ENCODE measurements at regions not wholly inside any gene's neighbourhood (a gene's known extent, or its start where the extent isn't known, plus 50 kb on each side); places are given as distances from the start of the nearest gene placed in this dataset.

- ChIA-PET POLR2A (ENCODE audit: unreplicated experiment) (no interaction called here), CTCF (no interaction called here)
Measured at GRCh38 chr5:125898851-125899405, 524.3 kb upstream of the GRAMD2B start.

GRCh38 chr5:125912028-125912427 lies 511.2 kb upstream of the GRAMD2B start:
- Histone ChIP-seq H3F3A (ENCODE audit: low read length, unreplicated experiment) (no peaks in the 10 kb centered on the region), H3K4me2 (ENCODE audit: low read length) (no peak overlapping the region), H3K27ac (ENCODE audit: low read length) (no peak overlapping the region), H3K27me3 (ENCODE audit: low read length) (no peaks in the 10 kb centered on the region), H3K36me3 (ENCODE audit: low read depth, low read length) (no peaks in the 10 kb centered on the region), H4K20me1 (ENCODE audit: low read length) (no peaks in the 10 kb centered on the region), H3K79me2 (ENCODE audit: low read length) (no peaks in the 10 kb centered on the region), H3K4me3 (ENCODE audit: low read length) (no peak overlapping the region), H3K4me1 (ENCODE audit: insufficient read depth, low read length) (no peaks in the 10 kb centered on the region), H3K9me3 (ENCODE audit: low read length) (no peaks in the 10 kb centered on the region), H3K9me2 (replicated peaks; ENCODE audit: low read length) (no peaks in the 10 kb centered on the region), H3K9ac (ENCODE audit: low read length) (no peak overlapping the region), H2AFZ (ENCODE audit: low read length) (no peak overlapping the region)
- DNase-seq: no peak
- TF ChIP-seq CTCF (conservative IDR thresholded peaks at IDR 0.05; ENCODE audit: low read depth, low read length) (no peak), EZH2 (IDR thresholded peaks at IDR 0.05; ENCODE audit: low read length, unreplicated experiment) (no peak), EZH2phosphoT487 (IDR thresholded peaks at IDR 0.05; ENCODE audit: borderline replicate concordance, low read length) (no peak)
- POLR2A ChIA-PET (ENCODE audit: unreplicated experiment): no interaction called here
- no peak for ATAC-seq
- CTCF ChIA-PET: no interaction called here
- intact Hi-C loops (cut with micrococcal nuclease): no loop called here
- no TSS peak for BruUV-seq (replicated peaks)

More at GRCh38 chr5:125898851-125899405, 524.3 kb upstream of the GRAMD2B start:
- TF ChIP-seq CTCF (conservative IDR thresholded peaks at IDR 0.05; ENCODE audit: low read depth, low read length) (no peak), EZH2phosphoT487 (IDR thresholded peaks at IDR 0.05; ENCODE audit: borderline replicate concordance, low read length) (no peak), EZH2 (IDR thresholded peaks at IDR 0.05; ENCODE audit: low read length, unreplicated experiment) (no peak)
- no peak overlapping the region for H2AFZ ChIP-seq (ENCODE audit: low read length)
- ATAC-seq: no peak
- no peaks in the 10 kb centered on the region for H3K36me3 ChIP-seq (ENCODE audit: low read depth, low read length)
- no peak for DNase-seq
- no peaks in the 10 kb centered on the region for H3K9me3 ChIP-seq (ENCODE audit: low read length)
- H3K4me2 ChIP-seq (ENCODE audit: low read length): no peak overlapping the region
- H3K4me1 ChIP-seq (ENCODE audit: insufficient read depth, low read length): no peaks in the 10 kb centered on the region
- H3K9ac ChIP-seq (ENCODE audit: low read length): no peak overlapping the region
- H3K4me3 ChIP-seq (ENCODE audit: low read length): no peak overlapping the region
- no peaks in the 10 kb centered on the region for H4K20me1 ChIP-seq (ENCODE audit: low read length)
- H3K27ac ChIP-seq (ENCODE audit: low read length): no peak overlapping the region
- no peaks in the 10 kb centered on the region for H3K27me3 ChIP-seq (ENCODE audit: low read length)
- intact Hi-C loops (cut with micrococcal nuclease): no loop called here
- no TSS peak for BruUV-seq (replicated peaks)
- H3K79me2 ChIP-seq (ENCODE audit: low read length): no peaks in the 10 kb centered on the region
- H3F3A ChIP-seq (ENCODE audit: low read length, unreplicated experiment): no peaks in the 10 kb centered on the region
- H3K9me2 ChIP-seq (replicated peaks; ENCODE audit: low read length): no peaks in the 10 kb centered on the region

- Histone ChIP-seq H3K27ac (ENCODE audit: low read length) (no peak overlapping the region), H3K36me3 (ENCODE audit: low read depth, low read length) (no peaks in the 10 kb centered on the region), H3K27me3 (ENCODE audit: low read length) (no peaks in the 10 kb centered on the region), H3K4me2 (ENCODE audit: low read length) (no peak overlapping the region), H3F3A (ENCODE audit: low read length, unreplicated experiment) (no peaks in the 10 kb centered on the region), H3K79me2 (ENCODE audit: low read length) (no peaks in the 10 kb centered on the region), H3K9me3 (ENCODE audit: low read length) (no peaks in the 10 kb centered on the region), H3K9me2 (replicated peaks; ENCODE audit: low read length) (no peaks in the 10 kb centered on the region), H4K20me1 (ENCODE audit: low read length) (no peaks in the 10 kb centered on the region), H3K4me1 (ENCODE audit: insufficient read depth, low read length) (no peaks in the 10 kb centered on the region), H3K4me3 (ENCODE audit: low read length) (no peak overlapping the region), H3K9ac (ENCODE audit: low read length) (no peak overlapping the region), H2AFZ (ENCODE audit: low read length) (no peak overlapping the region)
- intact Hi-C loops (cut with micrococcal nuclease): no loop called here
- no TSS peak for BruUV-seq (replicated peaks)
- ATAC-seq (no peak), DNase-seq (peak; percentile 54)
- TF ChIP-seq EZH2 (IDR thresholded peaks at IDR 0.05; ENCODE audit: low read length, unreplicated experiment) (no peak), EZH2phosphoT487 (IDR thresholded peaks at IDR 0.05; ENCODE audit: borderline replicate concordance, low read length) (no peak), CTCF (conservative IDR thresholded peaks at IDR 0.05; ENCODE audit: low read depth, low read length) (no peak)
- ChIA-PET CTCF (no interaction called here), POLR2A (ENCODE audit: unreplicated experiment) (no interaction called here)
Measured at GRCh38 chr5:125913200-125913599, 510.0 kb upstream of the GRAMD2B start.
